Mesendoderm (in vitro differentiated cells): ENCODE measurements at regions not wholly inside any gene's neighbourhood (a gene's known extent, or its start where the extent isn't known, plus 50 kb on each side); places are given as distances from the start of the nearest gene placed in this dataset.
"Not testable (repeated sequence)": the region's sequence is repeated elsewhere in the genome, so short reads cannot be mapped to it uniquely, and the experiment has no call there.

ENCODE experiments used
- DNase-seq: peaks from one replicate; pipeline ENCODE4 v3.0.0; 2013
- H2AK5ac ChIP-seq: 2 replicates; pipeline ENCODE4 v1.6.1; 2013; ENCODE audit warnings: low read length, inconsistent platforms
- H2BK120ac ChIP-seq: 2 replicates; pipeline ENCODE4 v1.6.1; 2013; ENCODE audit warnings: low read depth, mild to moderate bottlenecking, low read length, moderate library complexity, mixed read lengths
- H2BK15ac ChIP-seq: replicated peaks from 2 replicates; pipeline ENCODE4 v1.6.1; 2013; ENCODE audit warnings: low read depth, mild to moderate bottlenecking, moderate library complexity
- H2BK5ac ChIP-seq: 2 replicates; pipeline ENCODE4 v1.6.1; 2013; ENCODE audit warnings: low read length, inconsistent platforms
- H3K18ac ChIP-seq: 2 replicates; pipeline ENCODE4 v1.6.1; 2013; ENCODE audit warnings: mild to moderate bottlenecking, low read length, mixed read lengths
- H3K23ac ChIP-seq: one replicate; pipeline ENCODE4 v1.6.1; 2013; ENCODE audit warnings: low read length
- H3K27ac ChIP-seq: 2 replicates; pipeline ENCODE4 v1.5.1; 2013; ENCODE audit warnings: low read depth, mild to moderate bottlenecking, inconsistent platforms, low read length, moderate library complexity
- H3K27me3 ChIP-seq: 2 replicates; pipeline ENCODE4 v1.6.1; 2013; ENCODE audit warnings: low read length, control low read depth, mild to moderate bottlenecking, inconsistent platforms; ENCODE audit not compliant: insufficient read depth, poor library complexity
- H3K36me3 ChIP-seq: 2 replicates; pipeline ENCODE4 v1.6.1; 2013; ENCODE audit warnings: low read length, inconsistent platforms; ENCODE audit not compliant: control insufficient read depth, insufficient read depth
- H3K4ac ChIP-seq: one replicate; pipeline ENCODE4 v1.6.1; 2013; ENCODE audit warnings: low read depth, mild to moderate bottlenecking, low read length, moderate library complexity
- H3K4me1 ChIP-seq: 2 replicates; pipeline ENCODE4 v1.6.1; 2013; ENCODE audit warnings: low read depth, low read length, inconsistent platforms; ENCODE audit not compliant: control insufficient read depth
- H3K4me2 ChIP-seq: 2 replicates; pipeline ENCODE4 v1.6.1; 2013; ENCODE audit warnings: low read length
- H3K4me3 ChIP-seq: 2 replicates; pipeline ENCODE4 v1.5.1; 2013; ENCODE audit warnings: mild to moderate bottlenecking, low read length
- H3K56ac ChIP-seq: one replicate; pipeline ENCODE4 v1.6.1; 2013; ENCODE audit warnings: low read length
- H3K79me1 ChIP-seq: 2 replicates; pipeline ENCODE4 v1.6.1; 2013; ENCODE audit warnings: low read length, inconsistent platforms
- H3K79me2 ChIP-seq: 2 replicates; pipeline ENCODE4 v1.6.1; 2013; ENCODE audit warnings: mild to moderate bottlenecking, low read length; ENCODE audit not compliant: control insufficient read depth, insufficient read depth
- H3K9ac ChIP-seq: 2 replicates; pipeline ENCODE4 v1.6.1; 2013; ENCODE audit warnings: low read length, inconsistent platforms
- H4K5ac ChIP-seq: one replicate; pipeline ENCODE4 v1.6.1; 2013; ENCODE audit warnings: low read length
- H4K8ac ChIP-seq: one replicate; pipeline ENCODE4 v1.6.1; 2013; ENCODE audit warnings: low read depth, mild to moderate bottlenecking, control low read depth, low read length, moderate library complexity
- WGBS: extraction: QIAGEN DNeasy Blood & Tissue Kit; methylation state at CpG from one replicate; pipeline ENCODE4 v1.1.7; 2013; ENCODE audit warnings: low lambda C conversion rate, missing lambda C conversion rate; ENCODE audit not compliant: insufficient coverage; ENCODE audit errors: extremely low coverage; 5-methylcytosine and 5-hydroxymethylcytosine counted together

GRCh38 chr14:105647784-105648608 is 121.6 kb downstream of the TMEM121 start:
- no peaks in the 10 kb centered on the region for H3K79me1 ChIP-seq
- no peaks in the 10 kb centered on the region for H3K27me3 ChIP-seq
- DNase-seq = no peak
- H3K27ac ChIP-seq = no peak overlapping the region
- no CpG with 5 or more reads among the region's 30 CpGs for WGBS
- no peak overlapping the region for H2BK5ac ChIP-seq
- no peak overlapping the region for H2AK5ac ChIP-seq
- H3K4ac ChIP-seq = no peak overlapping the region
- H3K18ac ChIP-seq = no peak overlapping the region
- no peak overlapping the region for H4K8ac ChIP-seq
- H3K4me3 ChIP-seq = no peak overlapping the region
- H2BK120ac ChIP-seq = no peak overlapping the region
- no peak overlapping the region for H3K4me2 ChIP-seq
- H3K23ac ChIP-seq = no peak overlapping the region
- no peak overlapping the region for H2BK15ac ChIP-seq
- no peaks in the 10 kb centered on the region for H3K4me1 ChIP-seq
- H3K9ac ChIP-seq = no peak overlapping the region
- no peak overlapping the region for H4K5ac ChIP-seq
- H3K56ac ChIP-seq = no peak overlapping the region
- H3K79me2 ChIP-seq = no peaks in the 10 kb centered on the region
- no peaks in the 10 kb centered on the region for H3K36me3 ChIP-seq

DNA sequence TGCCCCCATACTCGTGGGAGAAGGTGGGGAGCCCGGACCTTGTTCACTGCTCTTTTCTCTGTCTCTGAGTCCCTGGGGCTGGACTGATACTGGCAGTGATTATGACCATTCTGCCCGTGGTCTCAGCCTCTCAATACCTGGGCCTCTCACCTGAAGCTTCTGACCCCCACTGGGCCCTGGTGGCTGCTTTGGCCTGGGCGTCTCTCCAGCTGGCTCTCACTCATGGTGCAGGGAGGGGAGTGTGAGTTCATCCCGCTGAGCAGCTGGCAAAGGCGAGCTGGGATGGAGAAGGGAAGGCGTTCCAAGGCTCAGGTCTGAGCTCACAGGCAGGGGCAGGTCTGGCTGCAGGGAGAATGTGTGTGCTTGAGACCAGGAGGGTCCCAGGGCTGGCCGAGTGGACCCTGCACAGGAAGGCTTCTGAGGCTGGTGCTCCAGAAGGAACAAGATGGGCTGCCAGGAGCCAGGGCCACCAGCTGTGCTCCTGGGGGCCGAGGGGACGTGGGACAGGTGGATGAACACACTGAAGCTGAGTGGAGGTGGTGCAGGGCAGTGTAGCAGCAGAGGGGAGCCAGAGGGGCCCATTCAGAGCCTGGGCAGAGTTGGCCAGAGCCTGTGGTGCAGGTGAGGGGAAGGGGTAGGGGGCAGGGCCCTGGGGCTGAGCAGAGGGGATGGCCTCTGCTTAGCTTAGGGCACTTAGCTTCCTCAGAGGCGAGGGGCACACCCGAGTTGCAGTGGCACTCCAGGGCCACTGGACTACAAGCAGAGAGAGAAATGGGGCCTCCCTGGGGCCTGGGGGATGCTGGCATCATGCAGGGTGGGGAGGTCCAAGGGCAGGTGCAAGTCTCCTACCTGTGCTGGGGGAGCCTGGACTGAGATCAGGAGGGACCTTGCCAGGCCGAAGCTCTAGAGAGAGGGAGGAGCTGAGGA is 122.5 kb downstream of the TMEM121 start:
- not testable (repeated sequence) for H3K4ac ChIP-seq, H3K4me2 ChIP-seq, H3K27ac ChIP-seq, H2BK15ac ChIP-seq, H3K18ac ChIP-seq, H3K27me3 ChIP-seq, H3K23ac ChIP-seq, H3K4me1 ChIP-seq, H3K4me3 ChIP-seq, H3K79me2 ChIP-seq, H4K5ac ChIP-seq, H3K56ac ChIP-seq, H3K9ac ChIP-seq, DNase-seq, H2BK120ac ChIP-seq, H2AK5ac ChIP-seq, H4K8ac ChIP-seq, H3K79me1 ChIP-seq, H3K36me3 ChIP-seq, H2BK5ac ChIP-seq
- no CpG with 5 or more reads among the region's 13 CpGs for WGBS

DNA sequence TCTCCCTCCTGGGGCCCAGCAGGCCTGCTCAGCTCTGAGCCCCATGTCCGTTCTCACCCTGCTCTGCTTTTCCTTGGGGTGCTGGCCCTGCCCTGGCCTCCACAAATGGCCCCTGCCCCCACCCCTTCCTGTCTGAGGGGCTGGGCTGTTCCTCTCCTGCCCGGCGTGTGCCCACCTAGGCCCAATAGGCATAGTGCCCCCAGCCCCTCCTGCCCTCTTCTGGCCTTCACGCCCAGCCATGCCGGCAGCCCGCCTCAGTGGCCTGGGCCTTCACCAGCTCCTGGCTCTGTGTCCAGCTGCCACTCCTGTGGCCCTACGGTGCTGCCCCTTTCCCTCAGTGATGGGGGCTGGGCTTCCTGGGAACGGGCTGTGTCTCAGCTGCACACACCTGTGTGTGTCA is 125.9 kb downstream of the TMEM121 start:
- not testable (repeated sequence) for H3K27ac ChIP-seq, DNase-seq
- WGBS = no CpG with 5 or more reads among the region's 8 CpGs

GRCh38 chr14:105653921-105654320 is 127.5 kb downstream of the TMEM121 start:
- H3K9ac ChIP-seq, H3K36me3 ChIP-seq, DNase-seq, H3K79me1 ChIP-seq, H3K4me2 ChIP-seq, H3K23ac ChIP-seq, H3K4me1 ChIP-seq, H2BK120ac ChIP-seq, H3K56ac ChIP-seq, H3K18ac ChIP-seq, H3K79me2 ChIP-seq, H3K4me3 ChIP-seq, H3K27me3 ChIP-seq, H2BK5ac ChIP-seq, H3K27ac ChIP-seq, H4K5ac ChIP-seq, H2AK5ac ChIP-seq, H3K4ac ChIP-seq, H4K8ac ChIP-seq, H2BK15ac ChIP-seq: not testable (repeated sequence)
- no CpG with 5 or more reads among the region's 9 CpGs for WGBS

More for the DNA sequence above, 125.9 kb downstream of the TMEM121 start:
- H3K4me2 ChIP-seq, H3K4ac ChIP-seq, H3K23ac ChIP-seq, H4K5ac ChIP-seq, H2BK5ac ChIP-seq, H3K79me2 ChIP-seq, H2AK5ac ChIP-seq, H2BK15ac ChIP-seq, H3K4me3 ChIP-seq, H3K18ac ChIP-seq, H3K36me3 ChIP-seq, H3K56ac ChIP-seq, H3K9ac ChIP-seq, H3K4me1 ChIP-seq, H3K27me3 ChIP-seq, H2BK120ac ChIP-seq, H3K79me1 ChIP-seq, H4K8ac ChIP-seq: not testable (repeated sequence)

- H3K18ac ChIP-seq, H2BK5ac ChIP-seq, H4K5ac ChIP-seq, H3K36me3 ChIP-seq, H2BK15ac ChIP-seq, H3K4me1 ChIP-seq, H4K8ac ChIP-seq, H3K79me1 ChIP-seq, H3K56ac ChIP-seq, H3K9ac ChIP-seq, H2AK5ac ChIP-seq, H3K4me3 ChIP-seq, H3K4me2 ChIP-seq, H3K4ac ChIP-seq, DNase-seq, H3K27ac ChIP-seq, H3K79me2 ChIP-seq, H3K27me3 ChIP-seq, H2BK120ac ChIP-seq, H3K23ac ChIP-seq: not testable (repeated sequence)
- no CpG with 5 or more reads among the region's 2 CpGs for WGBS
Measured at GRCh38 chr14:105659255-105659654, 132.9 kb downstream of the TMEM121 start.
